OCI-LY7 (cell line): ENCODE measurements at regions not wholly inside any gene's neighbourhood (a gene's known extent, or its start where the extent isn't known, plus 50 kb on each side); places are given as distances from the start of the nearest gene placed in this dataset.

ENCODE experiments used
- BruUV-seq: library from RNA; stranded (reverse); fragments of 400-500 nt; replicated peaks from 2 replicates; lab custom pipeline; 2021; lab: Mats Ljungman, UMichigan
- CTCF ChIA-PET: fragments of 300-600 bp; sonication (Branson Sonifier 250); formaldehyde crosslinking; loops from one replicate; lab custom pipeline; 2022; ENCODE audit warnings: antibody characterized with exemption; ENCODE audit not compliant: unreplicated experiment; lab: Charles Lee
- POLR2A ChIA-PET: fragments of 300-600 bp; sonication (Branson Sonifier 250); formaldehyde crosslinking; loops from one replicate; lab custom pipeline; 2022; ENCODE audit warnings: antibody characterized with exemption; lab: Charles Lee
- DNase-seq: peaks from one replicate; pipeline ENCODE4 v3.0.0-alpha.2; 2015; ENCODE audit warnings: low spot score
- H2AFZ ChIP-seq: fragments of 200-600 bp; sonication (generic), shearing (Covaris generic); 2 replicates; pipeline ENCODE4 v1.6.1; 2014; ENCODE audit warnings: mild to moderate bottlenecking, antibody characterized with exemption, low read length, moderate library complexity
- H3K27ac ChIP-seq: fragments of 200-600 bp; sonication (generic); 2 replicates; pipeline ENCODE4 v1.5.1; 2014; ENCODE audit warnings: mixed run types, low read depth, mild to moderate bottlenecking, moderate library complexity, low read length, inconsistent platforms; ENCODE audit not compliant: poor library complexity, severe bottlenecking
- H3K36me3 ChIP-seq: fragments of 200-600 bp; sonication (generic); 2 replicates; pipeline ENCODE4 v1.6.1; 2014; ENCODE audit warnings: mild to moderate bottlenecking, antibody characterized with exemption, low read length, moderate library complexity, mixed read lengths; ENCODE audit not compliant: insufficient read depth
- H3K4me1 ChIP-seq: fragments of 200-600 bp; sonication (generic); 2 replicates; pipeline ENCODE4 v1.5.1; 2014; ENCODE audit warnings: mild to moderate bottlenecking, low read length; ENCODE audit not compliant: insufficient read depth, poor library complexity, severe bottlenecking
- H3K4me2 ChIP-seq: fragments of 200-600 bp; sonication (generic); 2 replicates; pipeline ENCODE4 v1.6.1; 2014; ENCODE audit warnings: mild to moderate bottlenecking, low read length
- H3K4me3 ChIP-seq: fragments of 200-600 bp; sonication (generic); 2 replicates; pipeline ENCODE4 v1.5.1; 2014; ENCODE audit warnings: mild to moderate bottlenecking, low read depth, low read length; ENCODE audit not compliant: poor library complexity, severe bottlenecking
- H3K79me2 ChIP-seq: fragments of 200-600 bp; sonication (generic); 2 replicates; pipeline ENCODE4 v1.6.1; 2016; ENCODE audit warnings: low read depth, mild to moderate bottlenecking, low read length, moderate library complexity, mixed read lengths; ENCODE audit not compliant: insufficient read depth
- H3K9me2 ChIP-seq: fragments of 200-600 bp; sonication (generic); 2 replicates; pipeline ENCODE4 v1.6.1; 2016; ENCODE audit warnings: mild to moderate bottlenecking, low read length, mixed read lengths; ENCODE audit not compliant: insufficient read depth
- H3K9me3 ChIP-seq: fragments of 200-600 bp; sonication (generic); 2 replicates; pipeline ENCODE4 v1.6.1; 2014; ENCODE audit warnings: mild to moderate bottlenecking, mixed run types, low read length, mixed read lengths
- H4K20me1 ChIP-seq: fragments of 200-600 bp; sonication (generic); 2 replicates; pipeline ENCODE4 v1.6.1; 2014; ENCODE audit warnings: mild to moderate bottlenecking, antibody characterized with exemption, low read length, moderate library complexity, mixed read lengths; ENCODE audit not compliant: insufficient read depth
- CTCF ChIP-seq: fragments of 200-600 bp; sonication (generic); conservative IDR thresholded peaks from 2 replicates; pipeline ENCODE4 v1.5.1; 2014; ENCODE audit warnings: mild to moderate bottlenecking, antibody characterized with exemption, low read length, moderate library complexity, mixed read lengths
- EZH2phosphoT487 ChIP-seq: fragments of 200-600 bp; sonication (generic); IDR thresholded peaks from 2 replicates; pipeline ENCODE4 v1.6.1; 2018; ENCODE audit warnings: low read depth, borderline replicate concordance, mild to moderate bottlenecking, mixed run types, antibody characterized with exemption, low read length, moderate library complexity, mixed read lengths
- intact Hi-C: fragments of 100-400 bp; cut with micrococcal nuclease; formaldehyde crosslinking; loops from one replicate; pipeline ENCODE4 v1.10.0; 2022; ENCODE audit not compliant: unreplicated experiment

DNA sequence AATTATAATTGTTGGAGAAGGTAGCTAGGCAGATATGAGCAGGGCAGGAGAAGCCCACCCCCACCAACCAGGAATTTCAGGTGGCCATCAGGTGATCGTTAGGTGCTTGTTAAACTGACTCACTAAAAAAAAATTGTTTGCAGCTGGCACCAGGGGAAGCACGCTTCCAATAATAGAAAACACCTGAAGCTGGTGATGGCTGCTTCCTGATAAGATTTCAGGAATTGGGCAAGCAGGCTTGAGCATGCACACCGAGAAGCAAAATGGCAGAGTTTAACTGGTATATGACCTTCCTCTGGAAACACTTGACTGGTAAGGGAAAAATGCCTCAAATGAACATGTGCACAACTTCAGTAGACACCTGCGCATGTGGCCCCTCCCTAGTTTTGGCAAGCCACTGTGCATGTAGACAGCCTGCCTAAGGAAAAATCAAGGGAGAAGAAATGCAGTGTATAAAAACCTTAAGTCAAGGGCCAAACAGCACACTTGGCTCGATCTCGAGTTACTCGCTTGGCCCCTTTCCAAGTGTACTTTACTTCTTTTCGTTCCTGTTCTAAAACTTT, 292.8 kb downstream of the CCDC85A start:
- no peak for TF ChIP-seq CTCF
- no peak for TF ChIP-seq EZH2phosphoT487
- Histone ChIP-seq H3K4me2 (no peak overlapping the region), H4K20me1 (no peaks in the 10 kb centered on the region), H2AFZ (no peak overlapping the region), H3K27ac (no peak overlapping the region), H3K4me3 (no peak overlapping the region), H3K36me3 (no peaks in the 10 kb centered on the region), H3K9me2 (no peaks in the 10 kb centered on the region), H3K4me1 (no peaks in the 10 kb centered on the region), H3K79me2 (no peaks in the 10 kb centered on the region), H3K9me3 (no peaks in the 10 kb centered on the region)
- ChIA-PET POLR2A (interaction anchor here (0.6 kb wide), 1 partner anchor 219 kb away, joined by 3 read pairs; no protein-coding TSS in a partner anchor), CTCF (no interaction called here)
- no TSS peak for BruUV-seq
- intact Hi-C loops, result no loop called here
- no peak for DNase-seq

- TF ChIP-seq EZH2phosphoT487 (no peak), CTCF (no peak)
- intact Hi-C loops, result no loop called here
- H3K36me3 ChIP-seq, result no peaks in the 10 kb centered on the region
- no peaks in the 10 kb centered on the region for H3K9me2 ChIP-seq
- H2AFZ ChIP-seq, result no peak overlapping the region
- no peaks in the 10 kb centered on the region for H4K20me1 ChIP-seq
- no TSS peak for BruUV-seq
- POLR2A ChIA-PET, result no interaction called here
- H3K79me2 ChIP-seq, result no peaks in the 10 kb centered on the region
- no peaks in the 10 kb centered on the region for H3K9me3 ChIP-seq
- CTCF ChIA-PET, result no interaction called here
- no peak for DNase-seq
- no peaks in the 10 kb centered on the region for H3K4me1 ChIP-seq
- H3K4me2 ChIP-seq, result no peak overlapping the region
- no peak overlapping the region for H3K4me3 ChIP-seq
- H3K27ac ChIP-seq, result no peak overlapping the region
Measured at GRCh38 chr2:56478027-56478426, 294.2 kb downstream of the CCDC85A start.

GRCh38 chr2:56483081-56483480, 299.3 kb downstream of the CCDC85A start:
- POLR2A ChIA-PET, result no interaction called here

More at GRCh38 chr2:56483081-56483480, 299.3 kb downstream of the CCDC85A start:
- no peaks in the 10 kb centered on the region for H3K9me3 ChIP-seq
- no peak overlapping the region for H2AFZ ChIP-seq
- no peaks in the 10 kb centered on the region for H3K79me2 ChIP-seq
- BruUV-seq, result no TSS peak
- no peak overlapping the region for H3K4me2 ChIP-seq
- H3K9me2 ChIP-seq, result no peaks in the 10 kb centered on the region
- no peak overlapping the region for H3K4me3 ChIP-seq
- CTCF ChIA-PET, result no interaction called here
- no peak for TF ChIP-seq CTCF
- TF ChIP-seq EZH2phosphoT487, result no peak
- no peaks in the 10 kb centered on the region for H4K20me1 ChIP-seq
- DNase-seq, result no peak
- no peaks in the 10 kb centered on the region for H3K4me1 ChIP-seq
- no peak overlapping the region for H3K27ac ChIP-seq
- intact Hi-C loops, result no loop called here
- no peaks in the 10 kb centered on the region for H3K36me3 ChIP-seq
